ENCODE measurements at regions not wholly inside any gene's neighbourhood (a gene's known extent, or its start where the extent isn't known, plus 50 kb on each side); places are given as distances from the start of the nearest gene placed in this dataset.

DNA sequence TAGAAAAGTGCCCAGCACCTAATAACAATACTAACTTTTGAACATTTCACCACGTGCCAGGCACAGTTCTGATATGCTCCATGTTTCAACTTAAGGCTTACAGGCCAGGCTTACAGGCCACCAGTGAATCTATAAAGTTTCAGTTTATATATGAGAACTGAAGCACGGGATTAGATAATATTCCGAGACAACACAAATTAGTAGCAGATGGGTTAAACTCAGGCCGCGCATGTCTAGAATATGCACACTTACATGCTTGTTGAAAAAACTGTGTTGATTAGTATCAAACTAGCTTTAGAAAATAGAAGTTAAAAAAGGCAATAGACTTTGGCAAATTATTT is 587.9 kb downstream of the MTRR start:
- Histone ChIP-seq H3K27me3 (no peaks in the 10 kb centered on the region), H3K9me2 (replicated peaks; ENCODE audit: insufficient read depth) (no peaks in the 10 kb centered on the region), H3K4me1 (ENCODE audit: insufficient read depth) (no peaks in the 10 kb centered on the region), H4K20me1 (ENCODE audit: insufficient read depth, poor library complexity, severe bottlenecking) (no peaks in the 10 kb centered on the region), H3K36me3 (replicated peaks; ENCODE audit: insufficient read depth, low read depth) (no peaks in the 10 kb centered on the region), H3K27ac (no peak overlapping the region), H3K4me3 (no peak overlapping the region), H3K9me3 (ENCODE audit: low read depth) (no peaks in the 10 kb centered on the region), H3K79me2 (no peaks in the 10 kb centered on the region), H2AFZ (no peak overlapping the region), H3K4me2 (no peak overlapping the region)
- 73% methylated on average over 5 of the region's 5 CpGs for WGBS (ENCODE audit: low lambda C conversion rate, missing lambda C conversion rate)
- no peak for DNase-seq (ENCODE audit: low spot score)
- TF ChIP-seq EZH2phosphoT487 (IDR thresholded peaks at IDR 0.05; ENCODE audit: low read depth, severe bottlenecking, unreplicated experiment), result no peak
- TF ChIP-seq, protein P1, sequence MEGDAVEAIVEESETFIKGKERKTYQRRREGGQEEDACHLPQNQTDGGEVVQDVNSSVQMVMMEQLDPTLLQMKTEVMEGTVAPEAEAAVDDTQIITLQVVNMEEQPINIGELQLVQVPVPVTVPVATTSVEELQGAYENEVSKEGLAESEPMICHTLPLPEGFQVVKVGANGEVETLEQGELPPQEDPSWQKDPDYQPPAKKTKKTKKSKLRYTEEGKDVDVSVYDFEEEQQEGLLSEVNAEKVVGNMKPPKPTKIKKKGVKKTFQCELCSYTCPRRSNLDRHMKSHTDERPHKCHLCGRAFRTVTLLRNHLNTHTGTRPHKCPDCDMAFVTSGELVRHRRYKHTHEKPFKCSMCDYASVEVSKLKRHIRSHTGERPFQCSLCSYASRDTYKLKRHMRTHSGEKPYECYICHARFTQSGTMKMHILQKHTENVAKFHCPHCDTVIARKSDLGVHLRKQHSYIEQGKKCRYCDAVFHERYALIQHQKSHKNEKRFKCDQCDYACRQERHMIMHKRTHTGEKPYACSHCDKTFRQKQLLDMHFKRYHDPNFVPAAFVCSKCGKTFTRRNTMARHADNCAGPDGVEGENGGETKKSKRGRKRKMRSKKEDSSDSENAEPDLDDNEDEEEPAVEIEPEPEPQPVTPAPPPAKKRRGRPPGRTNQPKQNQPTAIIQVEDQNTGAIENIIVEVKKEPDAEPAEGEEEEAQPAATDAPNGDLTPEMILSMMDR (IDR thresholded peaks at IDR 0.05; ENCODE audit: poor library complexity), result no peak
- no peak for TF ChIP-seq EZH2 (IDR thresholded peaks at IDR 0.05; ENCODE audit: borderline replicate concordance)

DNA sequence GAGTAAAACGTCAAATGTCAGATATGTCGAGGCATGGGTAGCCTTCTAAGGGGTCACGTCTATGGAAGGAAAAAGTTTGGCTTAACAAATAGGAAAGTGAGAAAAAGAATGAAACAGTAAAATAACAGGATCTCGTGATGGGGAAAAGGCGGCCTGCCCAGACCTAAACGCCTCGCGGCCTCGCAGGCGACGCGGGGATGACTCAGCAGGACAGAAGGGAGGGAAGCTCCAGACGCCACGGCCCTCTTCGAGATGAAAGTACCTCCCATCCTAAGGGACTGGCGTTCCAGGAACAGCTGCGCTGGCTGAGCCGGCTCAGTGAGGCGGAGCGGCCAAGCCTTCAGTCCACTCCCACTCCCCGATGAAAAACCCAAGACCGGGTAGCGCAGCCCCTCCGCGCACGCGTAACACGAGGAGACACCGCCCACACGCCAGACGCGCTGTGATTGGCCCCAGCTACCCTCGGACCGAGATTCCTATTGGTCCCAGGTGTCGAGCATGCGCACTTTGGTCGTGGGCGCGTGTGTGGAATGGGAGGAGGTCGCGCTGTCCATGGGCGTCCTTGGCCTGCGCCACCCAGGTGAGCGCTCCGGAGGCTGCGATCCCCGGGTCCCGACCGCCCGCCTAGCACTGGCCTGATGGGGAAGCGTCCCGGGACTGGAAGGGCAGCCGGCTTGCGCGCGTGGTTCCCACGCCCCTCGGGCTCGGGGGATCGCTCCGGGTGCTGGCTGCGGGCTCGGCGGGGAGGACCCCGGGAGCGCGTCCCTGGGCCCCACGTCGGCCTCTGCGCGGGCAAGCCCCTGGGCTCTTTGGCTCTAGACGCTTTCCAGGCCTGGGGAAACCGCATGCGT is 588.5 kb downstream of the MTRR start:
- Histone ChIP-seq H2AFZ (no peak overlapping the region), H3K27ac (no peak overlapping the region), H3K4me2 (no peak overlapping the region)

DNA sequence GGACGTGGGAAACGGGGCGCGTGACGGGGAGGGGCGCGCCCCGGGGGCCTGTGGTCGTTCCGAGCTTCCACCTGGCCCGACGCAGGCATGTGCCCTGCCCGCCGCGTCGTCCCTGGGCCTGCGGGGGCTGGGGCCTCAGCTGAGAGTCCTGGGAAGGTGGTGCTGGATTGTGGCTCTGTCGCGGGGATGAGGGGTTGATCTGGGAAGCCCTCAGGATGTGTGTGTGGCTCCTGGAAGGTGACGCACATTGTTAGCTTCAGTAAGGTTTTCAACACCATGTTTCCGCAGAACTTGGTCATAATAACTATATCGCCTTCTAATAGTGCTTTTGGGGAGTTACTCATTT is 589.1 kb downstream of the MTRR start:
- Histone ChIP-seq H3K4me1 (ENCODE audit: insufficient read depth) (no peaks in the 10 kb centered on the region), H3K9me3 (ENCODE audit: low read depth) (no peaks in the 10 kb centered on the region), H3K27me3 (no peaks in the 10 kb centered on the region), H3K4me3 (no peak overlapping the region), H3K4me2 (no peak overlapping the region), H3K79me2 (no peaks in the 10 kb centered on the region), H3K36me3 (replicated peaks; ENCODE audit: insufficient read depth, low read depth) (no peaks in the 10 kb centered on the region), H3K27ac (no peak overlapping the region), H2AFZ (no peak overlapping the region), H3K9me2 (replicated peaks; ENCODE audit: insufficient read depth) (no peaks in the 10 kb centered on the region), H4K20me1 (ENCODE audit: insufficient read depth, poor library complexity, severe bottlenecking) (no peaks in the 10 kb centered on the region)
- no peak for DNase-seq (ENCODE audit: low spot score)
- TF ChIP-seq EZH2 (IDR thresholded peaks at IDR 0.05; ENCODE audit: borderline replicate concordance), result no peak
- TF ChIP-seq, protein P1 (IDR thresholded peaks at IDR 0.05; ENCODE audit: poor library complexity), result no peak
- TF ChIP-seq EZH2phosphoT487 (IDR thresholded peaks at IDR 0.05; ENCODE audit: low read depth, severe bottlenecking, unreplicated experiment), result no peak
- WGBS (ENCODE audit: low lambda C conversion rate, missing lambda C conversion rate), result 97% methylated on average over 6 of the region's 22 CpGs

More for the DNA sequence above, 588.5 kb downstream of the MTRR start:
- Histone ChIP-seq H3K9me2 (replicated peaks; ENCODE audit: insufficient read depth) (no peaks in the 10 kb centered on the region), H3K4me3 (no peak overlapping the region), H3K4me1 (ENCODE audit: insufficient read depth) (no peaks in the 10 kb centered on the region), H3K79me2 (no peaks in the 10 kb centered on the region), H3K9me3 (ENCODE audit: low read depth) (no peaks in the 10 kb centered on the region), H3K27me3 (no peaks in the 10 kb centered on the region), H3K36me3 (replicated peaks; ENCODE audit: insufficient read depth, low read depth) (no peaks in the 10 kb centered on the region), H4K20me1 (ENCODE audit: insufficient read depth, poor library complexity, severe bottlenecking) (no peaks in the 10 kb centered on the region)
- TF ChIP-seq, protein P1 (IDR thresholded peaks at IDR 0.05; ENCODE audit: poor library complexity), result no peak
- TF ChIP-seq EZH2phosphoT487 (IDR thresholded peaks at IDR 0.05; ENCODE audit: low read depth, severe bottlenecking, unreplicated experiment) (no peak), EZH2 (IDR thresholded peaks at IDR 0.05; ENCODE audit: borderline replicate concordance) (no peak)
- no peak for DNase-seq (ENCODE audit: low spot score)
- WGBS (ENCODE audit: low lambda C conversion rate, missing lambda C conversion rate), result 98% methylated on average over 62 of the region's 74 CpGs
